ENCODE measurements at regions not wholly inside any gene's neighbourhood (a gene's known extent, or its start where the extent isn't known, plus 50 kb on each side); places are given as distances from the start of the nearest gene placed in this dataset.

DNA sequence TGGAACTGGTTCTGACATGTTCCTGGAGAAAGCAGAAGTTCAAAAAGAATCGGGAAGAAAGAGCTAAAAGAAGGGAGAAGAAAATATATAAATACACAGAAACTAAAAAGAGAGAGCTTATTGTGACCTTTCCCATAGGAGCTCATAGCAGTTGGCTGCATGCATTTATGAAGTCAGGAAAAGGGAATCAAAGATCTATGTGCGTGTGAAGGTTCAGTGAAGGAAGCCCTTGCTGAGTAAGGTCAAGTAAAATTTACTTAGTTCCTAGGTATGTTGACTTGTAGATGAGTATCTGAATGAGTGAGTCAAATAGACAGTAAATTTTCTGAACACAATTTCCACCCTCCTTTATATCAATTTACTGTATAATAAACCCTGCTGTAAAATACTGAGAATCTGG, 632.5 kb downstream of the SLCO4C1 start:
- ChIA-PET CTCF (interaction anchor here (1.0 to 1.1 kb wide), 2 partner anchors 11 to 15 kb away, joined by 4 to 6 read pairs; no protein-coding TSS in a partner anchor), POLR2A (no interaction called here)
- H3K27ac ChIP-seq (ENCODE audit: insufficient read depth, low read depth, low read length) = no peak overlapping the region
- H3K9ac ChIP-seq (replicated peaks; ENCODE audit: extremely low read depth, insufficient read depth, low read length) = no peak overlapping the region
- no peak for FAIRE-seq
- no peaks in the 10 kb centered on the region for H4K20me1 ChIP-seq (replicated peaks; ENCODE audit: control insufficient read depth, extremely low read depth, insufficient read depth, low read length)
- no peaks in the 10 kb centered on the region for H3K36me3 ChIP-seq (ENCODE audit: control insufficient read depth in 2 of 2, extremely low read depth in 1 of 2, insufficient read depth in 2 of 2, low read length in 2 of 2)
- TF ChIP-seq EZH2 (IDR thresholded peaks at IDR 0.05; ENCODE audit: borderline replicate concordance, low read depth, low read length, severe bottlenecking) (no peak), JUN (IDR thresholded peaks at IDR 0.05; ENCODE audit: borderline replicate concordance, insufficient read depth, insufficient read length, low read depth) (no peak), MYC (IDR thresholded peaks at IDR 0.05; ENCODE audit: low read depth, low read length) (no peak), POLR2A (IDR thresholded peaks at IDR 0.05; ENCODE audit: low read depth, low read length) (no peak), POLR2AphosphoS5 (IDR thresholded peaks at IDR 0.05; ENCODE audit: insufficient read depth, low read depth, low read length) (no peak)
- TF ChIP-seq, protein P1, sequence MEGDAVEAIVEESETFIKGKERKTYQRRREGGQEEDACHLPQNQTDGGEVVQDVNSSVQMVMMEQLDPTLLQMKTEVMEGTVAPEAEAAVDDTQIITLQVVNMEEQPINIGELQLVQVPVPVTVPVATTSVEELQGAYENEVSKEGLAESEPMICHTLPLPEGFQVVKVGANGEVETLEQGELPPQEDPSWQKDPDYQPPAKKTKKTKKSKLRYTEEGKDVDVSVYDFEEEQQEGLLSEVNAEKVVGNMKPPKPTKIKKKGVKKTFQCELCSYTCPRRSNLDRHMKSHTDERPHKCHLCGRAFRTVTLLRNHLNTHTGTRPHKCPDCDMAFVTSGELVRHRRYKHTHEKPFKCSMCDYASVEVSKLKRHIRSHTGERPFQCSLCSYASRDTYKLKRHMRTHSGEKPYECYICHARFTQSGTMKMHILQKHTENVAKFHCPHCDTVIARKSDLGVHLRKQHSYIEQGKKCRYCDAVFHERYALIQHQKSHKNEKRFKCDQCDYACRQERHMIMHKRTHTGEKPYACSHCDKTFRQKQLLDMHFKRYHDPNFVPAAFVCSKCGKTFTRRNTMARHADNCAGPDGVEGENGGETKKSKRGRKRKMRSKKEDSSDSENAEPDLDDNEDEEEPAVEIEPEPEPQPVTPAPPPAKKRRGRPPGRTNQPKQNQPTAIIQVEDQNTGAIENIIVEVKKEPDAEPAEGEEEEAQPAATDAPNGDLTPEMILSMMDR (IDR thresholded peaks at IDR 0.05; ENCODE audit: extremely low read depth in 1 of 2, insufficient read depth in 1 of 2, low read depth in 1 of 2, low read length in 2 of 2) = no peak
- DNase-seq (ENCODE audit: low read depth, low spot score) = no peak
- H3K27me3 ChIP-seq (ENCODE audit: control insufficient read depth in 2 of 2, insufficient read depth in 2 of 2, low read length in 2 of 2) = no peaks in the 10 kb centered on the region
- H3K4me1 ChIP-seq (ENCODE audit: control insufficient read depth, extremely low read depth, insufficient read depth, low read length) = no peaks in the 10 kb centered on the region
- no peak overlapping the region for H3K4me2 ChIP-seq (ENCODE audit: insufficient read depth, low read length)
- no peaks in the 10 kb centered on the region for H3K9me3 ChIP-seq (replicated peaks; ENCODE audit: control insufficient read depth, insufficient read depth, low read length)
- no peak overlapping the region for H3K4me3 ChIP-seq (replicated peaks in 1 of 3; ENCODE audit: insufficient read depth in 1 of 3, low read depth in 1 of 3, low read length in 3 of 3)
- H3K9me1 ChIP-seq (replicated peaks; ENCODE audit: control insufficient read depth, extremely low read depth, insufficient read depth, low read length) = no peaks in the 10 kb centered on the region
- intact Hi-C loops (cut with micrococcal nuclease) = no loop called here
- dilution Hi-C loops (cut with MboI; ENCODE audit: extremely low pct_ligation_motif_present, low sequenced_read_pairs) = no loop called here
- no peaks in the 10 kb centered on the region for H3K79me2 ChIP-seq (ENCODE audit: control insufficient read depth, insufficient read depth, low read length)
- no TSS peak for BruUV-seq (replicated peaks)
- H2AFZ ChIP-seq (ENCODE audit: low read depth, low read length) = no peak overlapping the region

DNA sequence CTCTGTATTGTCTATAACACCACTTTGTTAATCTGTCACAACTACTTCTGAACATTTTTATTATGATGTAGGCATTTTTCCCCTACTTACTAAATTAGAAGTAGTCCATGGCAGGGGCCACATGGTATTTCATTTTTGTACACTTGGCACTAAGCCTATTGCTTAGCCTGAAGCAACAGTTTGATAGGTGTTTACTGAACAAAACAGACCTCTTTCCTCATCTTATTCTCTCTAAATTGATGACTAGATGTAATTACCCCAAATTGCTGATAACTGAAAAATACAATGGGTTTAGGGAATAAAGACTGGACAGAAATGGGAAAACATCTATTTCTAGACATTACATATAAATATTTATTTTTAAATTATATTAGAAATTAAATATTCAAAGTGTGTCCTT, 633.8 kb downstream of the SLCO4C1 start:
- intact Hi-C loops (cut with micrococcal nuclease) = no loop called here
- H3K4me3 ChIP-seq (replicated peaks in 1 of 3; ENCODE audit: insufficient read depth in 1 of 3, low read depth in 1 of 3, low read length in 3 of 3) = no peak overlapping the region
- H3K27ac ChIP-seq (ENCODE audit: insufficient read depth, low read depth, low read length) = no peak overlapping the region
- H3K4me1 ChIP-seq (ENCODE audit: control insufficient read depth, extremely low read depth, insufficient read depth, low read length) = no peaks in the 10 kb centered on the region
- DNase-seq (ENCODE audit: low read depth, low spot score) (no peak), FAIRE-seq (no peak)
- BruUV-seq (replicated peaks) = no TSS peak
- H3K4me2 ChIP-seq (ENCODE audit: insufficient read depth, low read length) = no peak overlapping the region
- ChIA-PET POLR2A (no interaction called here), CTCF (interaction anchor here (1.0 kb wide), 1 partner anchor 12 kb away, joined by 4 read pairs; no protein-coding TSS in a partner anchor)
- H3K9me3 ChIP-seq (replicated peaks; ENCODE audit: control insufficient read depth, insufficient read depth, low read length) = no peaks in the 10 kb centered on the region
- H3K9ac ChIP-seq (replicated peaks; ENCODE audit: extremely low read depth, insufficient read depth, low read length) = no peak overlapping the region
- no peaks in the 10 kb centered on the region for H4K20me1 ChIP-seq (replicated peaks; ENCODE audit: control insufficient read depth, extremely low read depth, insufficient read depth, low read length)
- TF ChIP-seq POLR2AphosphoS5 (IDR thresholded peaks at IDR 0.05; ENCODE audit: insufficient read depth, low read depth, low read length) = no peak
- H3K9me1 ChIP-seq (replicated peaks; ENCODE audit: control insufficient read depth, extremely low read depth, insufficient read depth, low read length) = no peaks in the 10 kb centered on the region
- H2AFZ ChIP-seq (ENCODE audit: low read depth, low read length) = no peak overlapping the region
- dilution Hi-C loops (cut with MboI; ENCODE audit: extremely low pct_ligation_motif_present, low sequenced_read_pairs) = no loop called here
- no peaks in the 10 kb centered on the region for H3K36me3 ChIP-seq (ENCODE audit: control insufficient read depth in 2 of 2, extremely low read depth in 1 of 2, insufficient read depth in 2 of 2, low read length in 2 of 2)
- no peaks in the 10 kb centered on the region for H3K27me3 ChIP-seq (ENCODE audit: control insufficient read depth in 2 of 2, insufficient read depth in 2 of 2, low read length in 2 of 2)
- H3K79me2 ChIP-seq (ENCODE audit: control insufficient read depth, insufficient read depth, low read length) = no peaks in the 10 kb centered on the region
